Esophagus squamous epithelium (tissue), 5 donors: ENCODE measurements at regions not wholly inside any gene's neighbourhood (a gene's known extent, or its start where the extent isn't known, plus 50 kb on each side); places are given as distances from the start of the nearest gene placed in this dataset.

ENCODE experiments used
- DNase-seq: peaks from one replicate; lab custom pipeline; 2025; lab: John Stamatoyannopoulos, UW
- H3K27ac ChIP-seq, 4 donors: fragments of 200-600 bp; sonication (generic); one replicate each; pipeline ENCODE4 v1.5.1; 2016 to 2019; ENCODE audit warnings: mild to moderate bottlenecking in 1 of 4
- H3K27me3 ChIP-seq, 4 donors: fragments of 200-600 bp; sonication (generic); 1 replicate in 3 of 4; 2 replicates in 1 of 4; pipeline versions ENCODE4 v1.5.1 to v1.6.0; 2017 to 2021; ENCODE audit warnings: antibody characterized with exemption in 1 of 4
- H3K36me3 ChIP-seq, 3 donors: fragments of 200-600 bp; sonication (generic); one replicate each; pipeline ENCODE4 v1.5.1; 2016 to 2019
- H3K4me1 ChIP-seq, 3 donors: fragments of 200-600 bp; sonication (generic); one replicate each; pipeline ENCODE4 v1.5.1; 2017 to 2019
- H3K4me3 ChIP-seq, 4 donors: fragments of 200-600 bp; sonication (generic); 1 replicate in 3 of 4; 2 replicates in 1 of 4; pipeline ENCODE4 v1.5.1; 2016 to 2019; ENCODE audit warnings: mild to moderate bottlenecking in 2 of 4, moderate library complexity in 1 of 4
- H3K9me3 ChIP-seq, 3 donors: fragments of 200-600 bp; sonication (generic); one replicate each; pipeline ENCODE4 v1.5.1; 2016 to 2019
- CTCF ChIP-seq, 6 experiments: fragments of 450-650 bp in 4 of 6; fragments of 200-600 bp in 2 of 6; sonication (generic) in 2 of 6; IDR thresholded peaks; one replicate each; pipeline ENCODE4 v1.5.1; 2016 to 2019; ENCODE audit warnings: antibody characterized with exemption in 6 of 6, mild to moderate bottlenecking in 4 of 6, moderate library complexity in 4 of 6
- POLR2A ChIP-seq, 4 donors: fragments of 450-650 bp; IDR thresholded peaks; one replicate each; pipeline ENCODE4 v1.6.1; 2017; ENCODE audit warnings: antibody characterized with exemption in 4 of 4, mild to moderate bottlenecking in 4 of 4, moderate library complexity in 3 of 4
- WGBS, 2 donors: methylation state at CpG; one replicate each; pipeline ENCODE4 v1.1.5; 2018; 5-methylcytosine and 5-hydroxymethylcytosine counted together
- intact Hi-C: fragments of 100-400 bp; cut with DNase I; formaldehyde crosslinking; loops from one replicate; pipeline ENCODE4 v1.15.0; 2022
- donor health status: DM: yes; HTN: yes; CAD: no.

GRCh38 chr20:39277185-39277584 lies 315.0 kb downstream of the DHX35 start:
- Histone ChIP-seq H3K27ac (no peak overlapping the region), H3K27me3 (peaks cover 0 to 3% (median 0%) of the 10 kb centered on the region in 4 donors), H3K9me3 (peaks cover 0 to 10% (median 6%) of the 10 kb centered on the region in 3 donors), H3K4me3 (no peak overlapping the region), H3K36me3 (no peaks in the 10 kb centered on the region), H3K4me1 (peaks cover 0 to 12% (median 2%) of the 10 kb centered on the region in 3 donors)
- intact Hi-C loops: no loop called here
- no peak for TF ChIP-seq CTCF (IDR thresholded peaks at IDR 0.05)
- TF ChIP-seq POLR2A (IDR thresholded peaks at IDR 0.05): no peak
- DNase-seq: no peak
- WGBS, 2 donors: 79 to 81% methylated on average over 7 of the region's 7 CpGs

DNA sequence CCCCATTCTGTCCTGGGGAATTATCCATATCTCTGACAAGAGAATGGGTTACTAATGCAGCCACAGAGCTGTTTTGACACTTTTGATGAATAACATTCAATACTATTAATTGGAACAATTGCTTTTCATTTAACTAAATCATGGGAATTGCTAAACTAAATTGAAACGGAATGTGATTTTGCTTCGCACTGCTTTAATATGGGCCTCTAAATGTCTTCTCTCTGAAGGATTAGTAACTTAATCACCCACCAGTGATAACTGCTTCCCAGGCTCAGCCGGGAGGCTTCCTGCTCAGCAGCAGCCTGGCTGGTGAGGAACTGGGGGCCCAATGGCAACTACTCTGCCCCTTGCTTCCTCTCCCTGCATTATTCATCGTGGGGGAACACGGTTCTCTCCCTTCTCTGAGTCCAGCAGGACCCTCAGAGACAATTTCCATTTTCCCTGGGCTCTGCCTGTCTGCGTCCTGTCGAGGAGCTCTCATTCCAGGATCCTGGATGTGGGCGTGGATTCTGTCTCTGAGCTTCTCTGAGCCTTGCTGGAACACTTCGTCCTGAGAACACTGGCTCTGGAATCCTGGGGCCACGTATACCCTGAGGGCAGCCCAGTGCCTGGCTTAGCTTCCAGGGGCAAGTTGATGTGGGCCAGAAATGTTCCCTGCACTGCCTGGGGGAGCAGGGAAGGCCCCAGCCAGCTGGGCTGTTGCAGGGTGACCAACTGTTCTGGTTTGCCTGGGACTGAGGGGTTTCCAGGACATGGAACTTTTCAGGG lies 308.9 kb downstream of the DHX35 start:
- intact Hi-C loops: no loop called here
- no peak for DNase-seq
- no peak overlapping the region for H3K27ac ChIP-seq
- no peak for TF ChIP-seq CTCF (IDR thresholded peaks at IDR 0.05)
- no peak for TF ChIP-seq POLR2A (IDR thresholded peaks at IDR 0.05)
- H3K9me3 ChIP-seq: peaks cover 0 to 2% (median 2%) of the 10 kb centered on the region in 3 donors
- 56 to 75% methylated on average over 5 to 6 of the region's 10 CpGs for WGBS, 2 donors
- H3K27me3 ChIP-seq: no peaks in the 10 kb centered on the region
- no peak overlapping the region for H3K4me3 ChIP-seq
- peaks cover 0 to 31% (median 0%) of the 10 kb centered on the region in 3 donors for H3K4me1 ChIP-seq
- no peaks in the 10 kb centered on the region for H3K36me3 ChIP-seq

GRCh38 chr20:39269493-39270217 lies 307.5 kb downstream of the DHX35 start:
- Histone ChIP-seq H3K36me3 (no peaks in the 10 kb centered on the region), H3K4me3 (no peak overlapping the region), H3K4me1 (peaks cover 0 to 34% (median 0%) of the 10 kb centered on the region in 3 donors), H3K9me3 (no peaks in the 10 kb centered on the region), H3K27me3 (no peaks in the 10 kb centered on the region), H3K27ac (peak overlapping the region in 1 of 4 donors; percentile 4)
- intact Hi-C loops: no loop called here
- no peak for DNase-seq
- TF ChIP-seq CTCF (IDR thresholded peaks at IDR 0.05): no peak
- no peak for TF ChIP-seq POLR2A (IDR thresholded peaks at IDR 0.05)
- WGBS, 2 donors: no CpG with 5 or more reads among the region's 1 CpG

GRCh38 chr20:39268981-39269461 lies 306.9 kb downstream of the DHX35 start:
- 45 to 47% methylated on average over 5 to 6 of the region's 7 CpGs for WGBS, 2 donors
- Histone ChIP-seq H3K4me3 (no peak overlapping the region), H3K27ac (peak overlapping the region in 1 of 4 donors; percentile 4), H3K27me3 (no peaks in the 10 kb centered on the region), H3K4me1 (peaks cover 0 to 35% (median 0%) of the 10 kb centered on the region in 3 donors), H3K9me3 (no peaks in the 10 kb centered on the region), H3K36me3 (no peaks in the 10 kb centered on the region)
- DNase-seq: no peak
- intact Hi-C loops: no loop called here
- TF ChIP-seq POLR2A (IDR thresholded peaks at IDR 0.05) (no peak), CTCF (IDR thresholded peaks at IDR 0.05) (peak; percentile 74 to 91 (median 82))

GRCh38 chr20:39268491-39268951 lies 306.4 kb downstream of the DHX35 start:
- 52 to 71% methylated on average over 8 to 9 of the region's 9 CpGs for WGBS, 2 donors
- H3K4me3 ChIP-seq: no peak overlapping the region
- H3K4me1 ChIP-seq: peaks cover 0 to 35% (median 0%) of the 10 kb centered on the region in 3 donors
- H3K9me3 ChIP-seq: no peaks in the 10 kb centered on the region
- TF ChIP-seq POLR2A (IDR thresholded peaks at IDR 0.05) (no peak), CTCF (IDR thresholded peaks at IDR 0.05) (no peak)
- H3K27me3 ChIP-seq: no peaks in the 10 kb centered on the region
- no peaks in the 10 kb centered on the region for H3K36me3 ChIP-seq
- no peak for DNase-seq
- no peak overlapping the region for H3K27ac ChIP-seq
- intact Hi-C loops: no loop called here
